GM21367 (cell line): ENCODE measurements at regions not wholly inside any gene's neighbourhood (a gene's known extent, or its start where the extent isn't known, plus 50 kb on each side); places are given as distances from the start of the nearest gene placed in this dataset.

Source experiments
- ATAC-seq: cut with Tn5 transposase; IDR thresholded peaks from one replicate; pipeline ENCODE4 v1.9.1; 2021; ENCODE audit not compliant: unreplicated experiment

- ATAC-seq, result no peak
Observed at GRCh38 chr5:165829504-165829903, 2324.1 kb downstream of the MAT2B start.

- ATAC-seq, result no peak
Observed at GRCh38 chr5:165834891-165835290, 2329.5 kb downstream of the MAT2B start.

GRCh38 chr5:165836046-165836445, 2330.6 kb downstream of the MAT2B start:
- ATAC-seq, result no peak

GRCh38 chr5:165837286-165837685, 2331.9 kb downstream of the MAT2B start:
- ATAC-seq, result no peak

- no peak for ATAC-seq
Observed at GRCh38 chr5:165844571-165844970, 2339.2 kb downstream of the MAT2B start.

DNA sequence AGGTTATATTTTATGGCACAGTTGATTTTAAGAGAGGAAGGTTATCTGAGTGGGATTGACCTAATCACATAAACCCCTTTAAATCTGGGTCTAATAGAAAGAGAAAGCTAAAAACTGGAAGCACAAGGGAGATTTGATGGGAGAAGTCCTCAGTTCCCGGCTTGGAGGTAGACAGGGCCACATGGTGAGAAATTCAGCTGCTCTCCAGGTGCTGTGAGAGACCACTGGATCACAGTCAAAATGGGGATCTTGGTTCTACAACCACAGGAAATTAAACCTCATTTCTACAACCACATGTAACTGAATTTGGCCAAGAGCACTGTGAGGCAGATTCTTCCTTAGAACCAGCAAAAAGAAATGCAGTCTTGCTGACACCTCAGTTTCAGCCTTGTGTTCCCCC, 2352.7 kb downstream of the MAT2B start:
- ATAC-seq, result no peak

GRCh38 chr5:165859251-165859650, 2353.8 kb downstream of the MAT2B start:
- no peak for ATAC-seq

GRCh38 chr5:165863239-165863638, 2357.8 kb downstream of the MAT2B start:
- ATAC-seq, result no peak

DNA sequence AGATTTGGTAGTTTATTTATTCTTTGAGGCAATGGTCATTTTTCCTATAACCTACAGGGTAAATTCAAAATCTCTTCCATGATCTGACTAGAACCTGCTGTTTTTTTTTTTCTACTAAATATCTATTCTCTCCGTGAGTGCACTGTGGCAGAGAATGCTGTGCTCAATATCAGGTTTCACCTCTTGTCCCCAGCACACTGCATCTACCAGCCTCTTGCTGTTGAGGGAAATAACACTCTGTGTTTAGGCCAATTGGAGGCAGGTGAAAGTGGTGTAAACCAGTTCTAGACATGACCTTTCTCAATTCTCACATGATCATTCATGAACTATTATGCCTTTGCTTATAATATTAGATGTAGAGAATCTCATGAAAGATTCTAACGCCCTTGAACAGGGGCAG, 2365.9 kb downstream of the MAT2B start:
- no peak for ATAC-seq

GRCh38 chr5:165874851-165875250, 2369.4 kb downstream of the MAT2B start:
- ATAC-seq, result no peak

DNA sequence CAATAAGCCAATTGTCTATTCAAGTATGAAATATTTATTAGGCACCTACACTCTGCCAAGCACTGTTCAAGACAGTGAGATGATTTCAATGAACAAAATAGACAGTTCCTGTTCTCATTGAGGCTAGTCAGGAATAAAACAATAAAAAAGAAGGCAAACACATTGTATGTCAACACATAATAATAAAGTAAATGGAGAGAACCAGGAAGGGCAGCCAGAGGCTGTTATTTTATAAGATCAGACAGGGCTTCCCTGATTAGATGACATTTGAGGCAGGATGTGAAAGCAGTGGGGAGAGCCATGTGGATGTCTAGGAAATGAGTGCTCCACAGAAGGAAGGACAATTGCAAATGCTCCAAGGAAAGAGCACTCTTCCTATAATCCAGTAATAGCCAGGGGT, 2371.1 kb downstream of the MAT2B start:
- no peak for ATAC-seq

DNA sequence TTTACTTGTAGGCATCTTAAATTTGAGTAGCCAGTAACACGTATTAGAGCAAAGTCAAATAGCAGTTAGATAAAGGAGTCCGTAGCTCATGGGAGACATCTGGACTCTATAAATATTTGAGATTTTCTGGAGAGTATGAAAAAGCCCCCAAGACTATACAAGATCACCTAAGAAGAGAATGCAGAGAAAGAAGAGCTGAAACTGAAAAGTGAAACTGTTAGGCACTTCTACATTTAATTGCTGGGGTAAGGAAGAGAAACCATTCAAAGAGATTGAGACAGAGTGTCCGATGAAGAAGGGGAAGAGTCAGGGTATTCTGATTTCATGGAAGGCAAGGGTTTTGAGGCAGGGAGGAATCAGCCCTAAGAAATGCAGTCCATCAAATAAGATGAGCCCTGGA, 2372.1 kb downstream of the MAT2B start:
- ATAC-seq, result no peak

DNA sequence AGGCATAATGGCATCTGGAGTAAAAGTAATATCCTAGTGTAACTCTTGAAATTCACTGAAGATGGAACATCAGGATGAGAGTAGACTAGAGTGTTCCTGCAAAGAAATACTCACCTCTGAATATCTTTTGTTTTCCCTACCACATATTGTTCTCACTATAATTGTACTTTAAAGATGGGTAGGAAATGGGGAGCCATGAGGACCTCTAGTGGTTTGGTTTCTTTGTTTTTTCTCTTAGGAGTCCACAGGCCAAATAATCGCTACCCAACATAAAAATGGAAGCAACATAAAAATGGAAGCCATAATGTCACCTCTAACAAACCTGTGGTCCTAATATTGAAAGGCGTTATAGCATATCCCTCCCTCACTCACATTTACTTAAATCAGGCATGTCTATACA, 2375.8 kb downstream of the MAT2B start:
- ATAC-seq, result no peak

- no peak for ATAC-seq
Observed at GRCh38 chr5:165882099-165882498, 2376.7 kb downstream of the MAT2B start.

GRCh38 chr5:165885623-165886350, 2380.4 kb downstream of the MAT2B start:
- ATAC-seq, result no peak

DNA sequence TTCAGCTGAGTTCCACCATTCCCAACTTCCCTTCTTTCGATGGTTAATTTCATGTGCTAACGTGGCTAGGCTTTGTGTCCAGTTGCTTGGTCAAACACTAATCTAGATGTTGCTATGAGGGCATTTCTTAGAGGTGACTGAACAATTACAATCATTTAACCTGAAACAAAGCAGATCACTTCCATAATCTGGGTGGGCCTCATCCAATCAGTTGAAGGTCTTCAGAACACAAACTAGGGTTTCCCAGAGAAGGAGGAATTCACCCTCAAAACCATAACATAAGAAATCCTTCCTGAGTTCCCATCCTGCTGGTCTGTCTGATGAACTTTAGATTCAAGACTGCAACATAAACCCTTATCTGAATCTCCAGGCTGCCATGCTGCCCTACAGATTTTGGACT, 2381.7 kb downstream of the MAT2B start:
- no peak for ATAC-seq

DNA sequence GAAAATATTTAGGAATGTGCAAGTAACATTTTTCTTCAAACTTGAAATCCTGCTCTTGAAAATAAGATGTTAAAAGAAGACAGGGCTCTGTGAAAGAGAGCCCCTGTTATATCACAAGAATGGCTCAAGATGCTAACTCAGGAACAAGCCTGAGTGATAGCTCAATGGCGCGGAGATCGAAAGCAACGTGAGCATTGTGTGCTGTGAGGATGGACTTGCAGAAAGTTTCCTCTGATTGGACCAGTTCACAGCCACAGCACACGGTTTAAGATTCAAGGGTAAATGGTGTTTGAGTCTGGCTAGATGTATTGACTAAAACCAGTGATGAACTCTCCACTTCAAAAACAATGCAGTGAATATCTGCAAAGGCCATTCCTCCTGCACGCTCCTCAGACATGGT, 2387.0 kb downstream of the MAT2B start:
- ATAC-seq, result no peak

DNA sequence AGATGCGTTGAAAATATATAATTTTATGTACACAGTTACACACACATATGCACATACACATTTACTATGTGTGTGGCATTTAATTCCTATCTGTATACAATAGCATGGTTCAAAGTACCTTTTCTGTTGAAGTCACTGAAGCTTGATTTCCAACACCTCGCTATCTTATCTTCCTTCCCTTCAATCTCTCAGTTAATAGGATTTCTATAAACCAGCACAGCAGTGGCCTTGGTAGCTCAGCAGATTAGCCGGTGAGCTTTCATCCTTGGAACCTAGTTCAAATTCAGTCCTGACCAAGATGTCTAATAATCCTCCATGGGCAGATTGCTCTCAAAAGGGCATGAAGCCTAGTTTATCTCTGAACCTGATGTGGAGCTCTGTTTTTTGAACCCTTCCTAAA, 2389.5 kb downstream of the MAT2B start:
- no peak for ATAC-seq

DNA sequence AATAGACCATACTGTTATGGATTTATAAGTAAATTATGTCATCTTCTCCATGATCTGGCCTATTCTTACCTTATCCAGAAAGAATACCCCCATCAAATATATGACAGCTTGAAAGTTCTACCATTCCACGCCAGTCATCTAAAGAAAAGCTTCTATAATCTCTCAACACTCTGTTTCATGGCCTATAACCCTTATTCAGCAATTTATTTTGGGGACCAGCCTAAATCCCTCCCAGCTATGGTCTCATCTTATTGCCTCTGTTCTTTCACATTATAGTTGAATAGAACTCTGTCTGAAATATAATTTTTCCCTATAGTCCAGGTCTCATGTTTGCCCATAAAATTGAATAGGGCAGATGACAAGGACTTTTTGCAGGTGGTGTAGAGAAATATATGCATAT, 2387.6 kb upstream of the WWC1 start:
- ATAC-seq, result no peak

DNA sequence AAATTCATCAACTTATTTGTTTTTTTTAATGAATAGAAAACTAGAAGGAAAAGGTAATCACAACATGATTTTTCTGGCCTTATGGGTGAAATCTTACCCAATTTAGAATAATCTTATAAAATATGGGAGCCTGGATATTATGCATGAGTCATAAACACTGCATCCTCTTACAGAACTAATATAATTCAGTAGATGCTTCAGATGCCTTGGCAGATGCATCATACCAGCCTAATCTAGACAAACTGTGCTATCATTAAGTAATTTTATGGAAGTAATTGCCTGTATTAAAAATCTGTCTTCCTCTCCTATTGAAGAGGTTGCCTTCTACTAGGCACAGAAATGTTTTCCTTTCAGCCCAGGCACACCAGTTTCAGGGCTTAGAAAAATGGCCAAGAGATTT, 2384.6 kb upstream of the WWC1 start:
- no peak for ATAC-seq

GRCh38 chr5:165913059-165913458, 2378.4 kb upstream of the WWC1 start:
- no peak for ATAC-seq

DNA sequence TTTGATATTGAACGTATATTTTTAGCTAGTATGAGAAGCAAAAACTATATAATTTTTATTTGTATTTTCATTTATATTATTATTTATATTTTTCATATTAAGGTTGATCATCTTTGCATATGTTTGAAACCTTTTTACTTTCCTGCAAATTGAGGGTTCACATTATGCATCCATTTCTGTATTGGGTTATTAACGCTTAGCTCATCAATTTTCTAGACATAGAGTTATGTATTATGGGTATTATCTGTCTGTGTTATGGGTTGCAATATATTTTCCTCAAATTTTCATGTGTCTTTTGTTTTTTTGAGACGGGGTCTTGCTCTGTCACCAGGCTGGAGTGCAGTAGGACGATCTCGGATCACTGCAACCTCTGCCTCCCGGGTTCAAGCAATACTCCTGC, 2377.0 kb upstream of the WWC1 start:
- ATAC-seq, result no peak

- ATAC-seq, result no peak
Observed at GRCh38 chr5:165919196-165919595, 2372.2 kb upstream of the WWC1 start.
